Hepatocyte (in vitro differentiated cells): ENCODE measurements at regions not wholly inside any gene's neighbourhood (a gene's known extent, or its start where the extent isn't known, plus 50 kb on each side); places are given as distances from the start of the nearest gene placed in this dataset.

ENCODE experiments used
- EZH2 ChIP-seq: fragments of 200-600 bp; sonication (generic); IDR thresholded peaks from 2 replicates; pipeline ENCODE4 v1.6.1; 2016; ENCODE audit warnings: antibody characterized with exemption, mild to moderate bottlenecking, borderline replicate concordance
- EZH2phosphoT487 ChIP-seq: fragments of 200-600 bp; sonication (generic); IDR thresholded peaks from one replicate; pipeline ENCODE4 v1.6.1; 2018; ENCODE audit warnings: antibody characterized with exemption, mild to moderate bottlenecking, low read depth, moderate library complexity; ENCODE audit not compliant: unreplicated experiment, severe bottlenecking
- TF ChIP-seq, protein P1 (sequence below): fragments of 200-600 bp; sonication (generic); IDR thresholded peaks from 2 replicates; pipeline ENCODE4 v1.5.1; 2016; ENCODE audit warnings: antibody characterized with exemption, mild to moderate bottlenecking; ENCODE audit not compliant: poor library complexity

DNA sequence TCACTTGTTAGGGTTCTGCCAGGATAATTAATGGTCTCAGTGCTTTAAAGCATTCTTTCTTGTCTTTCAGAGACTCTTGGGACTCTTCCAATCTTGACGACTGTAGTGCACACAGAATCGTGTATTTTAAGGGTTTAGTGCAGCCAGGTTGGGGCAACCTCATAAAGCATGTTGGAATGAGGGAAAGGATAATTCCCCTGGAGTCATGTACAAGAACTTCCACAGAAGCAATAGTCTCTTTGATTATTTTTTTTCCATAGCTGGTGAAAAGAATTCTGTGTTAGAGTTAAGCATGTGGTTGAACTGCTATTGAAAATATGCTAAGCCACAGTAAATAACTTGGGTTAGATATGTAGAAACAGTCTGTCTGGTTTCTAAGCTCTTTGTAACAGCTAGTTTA is 246.8 kb upstream of the DAAM1 start:
- TF ChIP-seq, protein P1, sequence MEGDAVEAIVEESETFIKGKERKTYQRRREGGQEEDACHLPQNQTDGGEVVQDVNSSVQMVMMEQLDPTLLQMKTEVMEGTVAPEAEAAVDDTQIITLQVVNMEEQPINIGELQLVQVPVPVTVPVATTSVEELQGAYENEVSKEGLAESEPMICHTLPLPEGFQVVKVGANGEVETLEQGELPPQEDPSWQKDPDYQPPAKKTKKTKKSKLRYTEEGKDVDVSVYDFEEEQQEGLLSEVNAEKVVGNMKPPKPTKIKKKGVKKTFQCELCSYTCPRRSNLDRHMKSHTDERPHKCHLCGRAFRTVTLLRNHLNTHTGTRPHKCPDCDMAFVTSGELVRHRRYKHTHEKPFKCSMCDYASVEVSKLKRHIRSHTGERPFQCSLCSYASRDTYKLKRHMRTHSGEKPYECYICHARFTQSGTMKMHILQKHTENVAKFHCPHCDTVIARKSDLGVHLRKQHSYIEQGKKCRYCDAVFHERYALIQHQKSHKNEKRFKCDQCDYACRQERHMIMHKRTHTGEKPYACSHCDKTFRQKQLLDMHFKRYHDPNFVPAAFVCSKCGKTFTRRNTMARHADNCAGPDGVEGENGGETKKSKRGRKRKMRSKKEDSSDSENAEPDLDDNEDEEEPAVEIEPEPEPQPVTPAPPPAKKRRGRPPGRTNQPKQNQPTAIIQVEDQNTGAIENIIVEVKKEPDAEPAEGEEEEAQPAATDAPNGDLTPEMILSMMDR: no peak
- TF ChIP-seq EZH2 (no peak), EZH2phosphoT487 (no peak)
